COR-L47 (cell line): ENCODE measurements at regions not wholly inside any gene's neighbourhood (a gene's known extent, or its start where the extent isn't known, plus 50 kb on each side); places are given as distances from the start of the nearest gene placed in this dataset.
"Not testable (repeated sequence)": the region's sequence is repeated elsewhere in the genome, so short reads cannot be mapped to it uniquely, and the experiment has no call there.

Experiments used
- DNase-seq: peaks from one replicate; lab custom pipeline; 2025; lab: John Stamatoyannopoulos, UW

GRCh38 chr7:68917041-68917651 lies 681.1 kb upstream of the AUTS2 start:
- DNase-seq: no peak

- DNase-seq: no peak
Observed at GRCh38 chr7:68918621-68919020, 679.7 kb upstream of the AUTS2 start.

GRCh38 chr7:68922850-68923249 lies 675.4 kb upstream of the AUTS2 start:
- DNase-seq: no peak

GRCh38 chr7:68925241-68925640 lies 673.0 kb upstream of the AUTS2 start:
- DNase-seq: peak; percentile 87

- no peak for DNase-seq
Observed at GRCh38 chr7:68929781-68930261, 668.5 kb upstream of the AUTS2 start.

- DNase-seq: no peak
Observed at GRCh38 chr7:68936471-68937035, 661.7 kb upstream of the AUTS2 start.

GRCh38 chr7:68938151-68938550 lies 660.1 kb upstream of the AUTS2 start:
- DNase-seq: no peak

- DNase-seq: no peak
Observed at GRCh38 chr7:68943786-68944185, 654.5 kb upstream of the AUTS2 start.

- no peak for DNase-seq
Observed at GRCh38 chr7:68955656-68956055, 642.6 kb upstream of the AUTS2 start.

- DNase-seq: no peak
Observed at GRCh38 chr7:68958571-68958970, 639.7 kb upstream of the AUTS2 start.

- no peak for DNase-seq
Observed at GRCh38 chr7:68963552-68963951, 634.7 kb upstream of the AUTS2 start.

- no peak for DNase-seq
Observed at GRCh38 chr7:68964060-68964459, 634.2 kb upstream of the AUTS2 start.

- no peak for DNase-seq
Observed at GRCh38 chr7:68965351-68965750, 632.9 kb upstream of the AUTS2 start.

- DNase-seq: no peak
Observed at GRCh38 chr7:68967598-68967997, 630.7 kb upstream of the AUTS2 start.

- DNase-seq: no peak
Observed at GRCh38 chr7:68969571-68969970, 628.7 kb upstream of the AUTS2 start.

GRCh38 chr7:68971634-68972340 lies 626.5 kb upstream of the AUTS2 start:
- DNase-seq: no peak

- no peak for DNase-seq
Observed at GRCh38 chr7:68977385-68978055, 620.8 kb upstream of the AUTS2 start.

- no peak for DNase-seq
Observed at GRCh38 chr7:68978710-68979109, 619.6 kb upstream of the AUTS2 start.

- DNase-seq: no peak
Observed at GRCh38 chr7:68980011-68980410, 618.3 kb upstream of the AUTS2 start.

- not testable (repeated sequence) for DNase-seq
Observed at GRCh38 chr7:68980432-68980831, 617.8 kb upstream of the AUTS2 start.

- no peak for DNase-seq
Observed at GRCh38 chr7:68984306-68984705, 614.0 kb upstream of the AUTS2 start.

- no peak for DNase-seq
Observed at GRCh38 chr7:68994841-68995240, 603.4 kb upstream of the AUTS2 start.

- no peak for DNase-seq
Observed at GRCh38 chr7:68998136-68998535, 600.1 kb upstream of the AUTS2 start.
